H1 (cell line): ENCODE measurements at regions not wholly inside any gene's neighbourhood (a gene's known extent, or its start where the extent isn't known, plus 50 kb on each side); places are given as distances from the start of the nearest gene placed in this dataset.

Experiments used
- CTCF ChIA-PET: fragments of 300-600 bp; sonication (Branson Sonifier 250); formaldehyde crosslinking; loops from one replicate; lab custom pipeline; 2021; ENCODE audit not compliant: partially characterized antibody; lab: Charles Lee
- POLR2A ChIA-PET: fragments of 300-600 bp; sonication (Branson Sonifier 250); formaldehyde crosslinking; loops from one replicate; lab custom pipeline; 2021; ENCODE audit warnings: inconsistent platforms; ENCODE audit not compliant: partially characterized antibody; lab: Charles Lee
- DNase-seq, 2 experiments: peaks; one replicate each; pipeline versions ENCODE4 v3.0.0 to v3.0.0-alpha.2; 2010 to 2022; ENCODE audit warnings: low spot score in 2 of 2, low read depth in 1 of 2, mixed read lengths in 1 of 2
- FAIRE-seq: peaks from 2 replicates; lab custom pipeline; 2011; peaks lifted over from hg19 to GRCh38; lab: Jason Lieb, UNC
- H2AFZ ChIP-seq: 2 replicates; pipeline ENCODE4 v1.8.1; 2012; ENCODE audit warnings: low read length, inconsistent platforms
- H2AK5ac ChIP-seq: 2 replicates; pipeline ENCODE4 v1.6.1; 2013; ENCODE audit warnings: low read depth, low read length
- H2BK120ac ChIP-seq: replicated peaks from 2 replicates; pipeline ENCODE3; 2013; ENCODE audit warnings: low read depth, low read length, inconsistent platforms
- H2BK12ac ChIP-seq: 2 replicates; pipeline ENCODE4 v1.6.1; 2013; ENCODE audit warnings: low read depth, low read length
- H2BK15ac ChIP-seq: 2 replicates; pipeline ENCODE4 v1.6.1; 2013; ENCODE audit warnings: low read length
- H2BK20ac ChIP-seq: 2 replicates; pipeline ENCODE4 v1.6.1; 2013; ENCODE audit warnings: low read length
- H2BK5ac ChIP-seq: 2 replicates; pipeline ENCODE4 v1.6.1; 2013; ENCODE audit warnings: low read depth, low read length
- H3K14ac ChIP-seq: 2 replicates; pipeline ENCODE4 v1.6.1; 2013; ENCODE audit warnings: inconsistent platforms; ENCODE audit not compliant: insufficient read length
- H3K18ac ChIP-seq: 2 replicates; pipeline ENCODE4 v1.6.1; 2013; ENCODE audit warnings: low read length; ENCODE audit errors: extremely low read depth
- H3K23ac ChIP-seq: 2 replicates; pipeline ENCODE4 v1.6.1; 2013; ENCODE audit warnings: inconsistent platforms; ENCODE audit not compliant: insufficient read length
- H3K23me2 ChIP-seq: 2 replicates; pipeline ENCODE4 v1.6.1; 2013; ENCODE audit warnings: low read depth, low read length
- H3K27ac ChIP-seq: 2 replicates; pipeline ENCODE4 v1.6.1; 2011; ENCODE audit warnings: low read depth, low read length, inconsistent platforms
- H3K27me3 ChIP-seq, 4 experiments: replicated peaks in 1 of 4; 1 replicate in 1 of 4; 2 replicates in 3 of 4; pipeline versions ENCODE4 v1.6.1 to v1.8.1; 2011 to 2013; ENCODE audit warnings: low read length in 3 of 4, mild to moderate bottlenecking in 3 of 4, inconsistent platforms in 2 of 4, mixed read lengths in 2 of 4, moderate library complexity in 1 of 4; ENCODE audit not compliant: control insufficient read depth in 3 of 4, insufficient read depth in 3 of 4; ENCODE audit errors: extremely low read depth in 1 of 4
- H3K36me3 ChIP-seq, 4 experiments: 2 replicates each; pipeline versions ENCODE4 v1.6.1 to v1.8.1; 2011 to 2013; ENCODE audit warnings: mild to moderate bottlenecking in 4 of 4, low read length in 3 of 4, moderate library complexity in 2 of 4, control low read depth in 1 of 4, inconsistent platforms in 1 of 4; ENCODE audit not compliant: insufficient read depth in 4 of 4, control insufficient read depth in 2 of 4
- H3K4ac ChIP-seq: replicated peaks from 2 replicates; pipeline ENCODE3; 2013; ENCODE audit warnings: low read length, low read depth, mixed read lengths, inconsistent platforms; ENCODE audit not compliant: insufficient read length
- H3K4me1 ChIP-seq, 4 experiments: replicated peaks in 1 of 4; 1 replicate in 1 of 4; 2 replicates in 3 of 4; pipeline versions ENCODE4 v1.6.1 to v1.8.1; 2011 to 2013; ENCODE audit warnings: low read length in 3 of 4, inconsistent platforms in 2 of 4, mixed read lengths in 1 of 4; ENCODE audit not compliant: insufficient read depth in 4 of 4, control insufficient read depth in 3 of 4
- H3K4me2 ChIP-seq, 2 experiments: 2 replicates each; pipeline versions ENCODE4 v1.6.1 to v1.8.1; 2011 to 2013; ENCODE audit warnings: low read depth in 2 of 2, low read length in 2 of 2, control low read depth in 1 of 2, inconsistent platforms in 1 of 2, mild to moderate bottlenecking in 1 of 2; ENCODE audit not compliant: insufficient read depth in 1 of 2
- H3K4me3 ChIP-seq, 4 experiments: fragments of 200-600, 300-600 bp in 1 of 4; sonication (generic), shearing (Covaris generic), sonication (Bioruptor Twin) in 1 of 4; 2 replicates each; pipeline versions ENCODE4 v1.5.1 to v1.8.1; 2011 to 2016; ENCODE audit warnings: low read length in 4 of 4, low read depth in 3 of 4, control low read depth in 2 of 4, inconsistent platforms in 2 of 4, mild to moderate bottlenecking in 2 of 4, mixed read lengths in 1 of 4, moderate library complexity in 1 of 4; ENCODE audit not compliant: insufficient read depth in 2 of 4; ENCODE audit errors: extremely low read depth in 1 of 4
- H3K56ac ChIP-seq: replicated peaks from 2 replicates; pipeline ENCODE3; 2013; ENCODE audit warnings: low read depth, mild to moderate bottlenecking, mixed read lengths, low read length, inconsistent platforms; ENCODE audit not compliant: insufficient read length
- H3K79me1 ChIP-seq: 2 replicates; pipeline ENCODE4 v1.6.1; 2013; ENCODE audit warnings: low read depth, low read length, control low read depth
- H3K79me2 ChIP-seq, 2 experiments: 2 replicates each; pipeline versions ENCODE4 v1.6.1 to v1.8.1; 2012 to 2013; ENCODE audit warnings: low read length in 2 of 2, mild to moderate bottlenecking in 2 of 2, inconsistent platforms in 1 of 2; ENCODE audit not compliant: insufficient read depth in 2 of 2, control insufficient read depth in 1 of 2
- H3K9ac ChIP-seq, 4 experiments: replicated peaks in 1 of 4; 1 replicate in 1 of 4; 2 replicates in 3 of 4; pipeline versions ENCODE4 v1.6.1 to v1.8.1; 2011 to 2013; ENCODE audit warnings: low read depth in 3 of 4, low read length in 3 of 4, control low read depth in 2 of 4, mild to moderate bottlenecking in 2 of 4, moderate library complexity in 2 of 4, inconsistent platforms in 1 of 4; ENCODE audit errors: extremely low read depth in 1 of 4
- H3K9me3 ChIP-seq, 2 experiments: 2 replicates each; pipeline versions ENCODE4 v1.6.1 to v1.8.1; 2012 to 2013; ENCODE audit warnings: mild to moderate bottlenecking in 2 of 2, moderate library complexity in 2 of 2, control low read depth in 1 of 2, inconsistent platforms in 1 of 2, low read depth in 1 of 2, low read length in 1 of 2, mixed read lengths in 1 of 2; ENCODE audit not compliant: insufficient read depth in 2 of 2
- H4K20me1 ChIP-seq, 2 experiments: replicated peaks in 1 of 2; 2 replicates each; pipeline versions ENCODE3 to v1.8.1; 2011 to 2013; ENCODE audit warnings: inconsistent platforms in 2 of 2, low read length in 2 of 2, mild to moderate bottlenecking in 1 of 2; ENCODE audit not compliant: insufficient read depth in 2 of 2, control insufficient read depth in 1 of 2
- H4K5ac ChIP-seq: 2 replicates; pipeline ENCODE4 v1.6.1; 2013; ENCODE audit warnings: low read length, low read depth, mixed read lengths, inconsistent platforms; ENCODE audit not compliant: insufficient read length
- H4K8ac ChIP-seq: 2 replicates; pipeline ENCODE4 v1.8.0; 2013; ENCODE audit warnings: mild to moderate bottlenecking, moderate library complexity, low read length, inconsistent platforms; ENCODE audit not compliant: insufficient read depth; ENCODE audit errors: extremely low read depth
- H4K91ac ChIP-seq: replicated peaks from 2 replicates; pipeline ENCODE3; 2013; ENCODE audit warnings: low read length, mixed read lengths, inconsistent platforms; ENCODE audit not compliant: insufficient read length
- CBX8 ChIP-seq: fragments of 300-800, 300-1000 bp; sonication (generic); IDR thresholded peaks from 2 replicates; pipeline ENCODE4 v1.7.1; 2016; ENCODE audit warnings: low read depth, low read length, borderline replicate concordance
- CTBP2 ChIP-seq: IDR thresholded peaks from 2 replicates; pipeline ENCODE4 v1.7.0; 2011; ENCODE audit warnings: borderline replicate concordance, mild to moderate bottlenecking, moderate library complexity, mixed read lengths, low read length; ENCODE audit not compliant: insufficient read depth, insufficient read length
- EGR1 ChIP-seq: IDR thresholded peaks from 2 replicates; pipeline ENCODE4 v1.6.1; 2011; ENCODE audit warnings: low read depth, low read length, borderline replicate concordance
- HDAC6 ChIP-seq: IDR thresholded peaks from one replicate; pipeline ENCODE4 v1.7.1; 2012; ENCODE audit warnings: low read depth, mild to moderate bottlenecking, inconsistent platforms, low read length, moderate library complexity
- JUN ChIP-seq: IDR thresholded peaks from 2 replicates; pipeline ENCODE4 v1.6.1; 2011; ENCODE audit warnings: low read depth, mild to moderate bottlenecking, improper control_type of control experiment, low read length
- JUND ChIP-seq: IDR thresholded peaks from 2 replicates; pipeline ENCODE4 v1.6.1; 2011; ENCODE audit warnings: mild to moderate bottlenecking, improper control_type of control experiment, low read length
- POLR2A ChIP-seq, 2 experiments: IDR thresholded peaks; 1 replicate in 1 of 2; 2 replicates in 1 of 2; pipeline ENCODE4 v1.6.1; 2011; ENCODE audit warnings: low read depth in 2 of 2, low read length in 2 of 2, mild to moderate bottlenecking in 2 of 2; ENCODE audit errors: control extremely low read depth in 1 of 2
- SRF ChIP-seq: IDR thresholded peaks from 2 replicates; pipeline ENCODE4 v1.6.1; 2011; ENCODE audit warnings: mild to moderate bottlenecking, low read depth, low read length, moderate library complexity
- WGBS, 2 experiments: shearing (Covaris generic) in 1 of 2; methylation state at CpG; one replicate each; pipeline versions ENCODE4 v1.1.6 to v1.1.7; 2013 to 2015; ENCODE audit warnings: low lambda C conversion rate in 2 of 2, mixed read lengths in 2 of 2, inconsistent platforms in 1 of 2, low coverage in 1 of 2, missing lambda C conversion rate in 1 of 2; ENCODE audit not compliant: insufficient replicate concordance in 2 of 2, insufficient coverage in 1 of 2, insufficient read length in 1 of 2; ENCODE audit errors: extremely low coverage in 1 of 2, missing lambda C conversion rate in 1 of 2; 5-methylcytosine and 5-hydroxymethylcytosine counted together
- TF ChIP-seq, protein P1 (sequence below): IDR thresholded peaks from 2 replicates; pipeline ENCODE4 v1.6.1; 2011; ENCODE audit warnings: low read length, improper control_type of control experiment

DNA sequence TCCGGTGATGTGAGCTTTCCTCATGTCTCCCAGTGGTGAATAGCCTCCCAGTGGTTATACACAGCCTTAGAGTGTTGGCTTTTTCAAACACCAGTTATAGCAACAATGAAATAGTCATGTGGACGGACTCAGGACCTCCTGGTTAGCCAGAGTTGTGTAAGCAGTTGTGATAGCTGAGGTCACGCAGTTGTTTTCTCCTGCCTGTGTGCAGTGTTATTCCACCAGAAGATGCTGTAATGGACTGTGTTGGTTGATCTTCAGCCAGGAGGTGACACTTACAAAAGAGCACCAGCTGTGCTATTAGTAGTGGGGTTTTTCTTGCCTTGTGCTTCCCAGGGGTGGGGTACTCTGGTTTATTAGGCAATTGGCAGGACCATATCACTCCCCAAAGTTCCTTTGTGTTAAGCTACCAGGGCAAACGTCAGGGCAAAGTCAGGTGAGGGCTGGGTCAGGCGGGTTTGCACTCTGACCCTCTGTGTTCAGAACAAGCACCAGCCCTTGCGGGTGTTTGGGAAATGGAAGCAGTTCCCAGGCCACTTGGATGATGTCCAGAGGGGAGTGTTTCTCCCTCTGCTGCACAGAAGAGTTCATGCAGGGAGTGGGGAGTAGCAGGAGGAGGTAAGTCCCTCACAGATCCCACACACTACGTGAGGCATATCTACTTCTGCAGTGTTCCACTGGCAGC is 252.6 kb downstream of the TMEM47 start:
- Histone ChIP-seq H3K27ac (no peak overlapping the region), H2BK120ac (no peak overlapping the region), H4K8ac (no peak overlapping the region), H3K4ac (no peak overlapping the region), H3K79me1 (no peaks in the 10 kb centered on the region), H2BK12ac (no peak overlapping the region), H2BK5ac (no peak overlapping the region), H2BK20ac (no peak overlapping the region), H3K14ac (no peak overlapping the region), H3K36me3 (no peaks in the 10 kb centered on the region), H3K18ac (no peak overlapping the region), H2AFZ (no peak overlapping the region), H3K4me1 (no peaks in the 10 kb centered on the region), H3K79me2 (no peaks in the 10 kb centered on the region), H3K4me2 (no peak overlapping the region), H4K5ac (no peak overlapping the region), H3K4me3 (no peak overlapping the region), H3K27me3 (no peaks in the 10 kb centered on the region), H4K20me1 (no peaks in the 10 kb centered on the region), H3K23me2 (no peaks in the 10 kb centered on the region), H3K23ac (no peak overlapping the region), H2BK15ac (no peak overlapping the region), H2AK5ac (no peak overlapping the region), H4K91ac (no peak overlapping the region), H3K56ac (no peak overlapping the region), H3K9ac (no peak overlapping the region), H3K9me3 (no peaks in the 10 kb centered on the region)
- CTCF ChIA-PET: interaction anchor here (1.6 kb wide), 1 partner anchor 9 kb away, joined by 3 read pairs; no protein-coding TSS in a partner anchor
- no peak for DNase-seq
- TF ChIP-seq JUND (no peak), POLR2A (IDR thresholded peaks at IDR 0.05; ENCODE audit: control extremely low read depth in 1 of 2, low read depth in 2 of 2, low read length in 2 of 2) (no peak), HDAC6 (no peak), JUN (no peak), CBX8 (no peak), SRF (no peak), CTBP2 (no peak), EGR1 (no peak)
- TF ChIP-seq, protein P1, sequence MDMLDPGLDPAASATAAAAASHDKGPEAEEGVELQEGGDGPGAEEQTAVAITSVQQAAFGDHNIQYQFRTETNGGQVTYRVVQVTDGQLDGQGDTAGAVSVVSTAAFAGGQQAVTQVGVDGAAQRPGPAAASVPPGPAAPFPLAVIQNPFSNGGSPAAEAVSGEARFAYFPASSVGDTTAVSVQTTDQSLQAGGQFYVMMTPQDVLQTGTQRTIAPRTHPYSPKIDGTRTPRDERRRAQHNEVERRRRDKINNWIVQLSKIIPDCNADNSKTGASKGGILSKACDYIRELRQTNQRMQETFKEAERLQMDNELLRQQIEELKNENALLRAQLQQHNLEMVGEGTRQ: no peak
- WGBS, 2 experiments: 92% methylated on average over 3 of the region's 7 CpGs; no CpG with 5 or more reads in 1 of the 2 experiments
- no peak for FAIRE-seq
- POLR2A ChIA-PET: no interaction called here
